HG02759 (cell line): ENCODE measurements at regions not wholly inside any gene's neighbourhood (a gene's known extent, or its start where the extent isn't known, plus 50 kb on each side); places are given as distances from the start of the nearest gene placed in this dataset.

ENCODE experiments used
- ATAC-seq: cut with Tn5 transposase; IDR thresholded peaks from one replicate; pipeline ENCODE4 v1.9.1; 2021; ENCODE audit warnings: mild to moderate bottlenecking, moderate library complexity; ENCODE audit not compliant: unreplicated experiment

DNA sequence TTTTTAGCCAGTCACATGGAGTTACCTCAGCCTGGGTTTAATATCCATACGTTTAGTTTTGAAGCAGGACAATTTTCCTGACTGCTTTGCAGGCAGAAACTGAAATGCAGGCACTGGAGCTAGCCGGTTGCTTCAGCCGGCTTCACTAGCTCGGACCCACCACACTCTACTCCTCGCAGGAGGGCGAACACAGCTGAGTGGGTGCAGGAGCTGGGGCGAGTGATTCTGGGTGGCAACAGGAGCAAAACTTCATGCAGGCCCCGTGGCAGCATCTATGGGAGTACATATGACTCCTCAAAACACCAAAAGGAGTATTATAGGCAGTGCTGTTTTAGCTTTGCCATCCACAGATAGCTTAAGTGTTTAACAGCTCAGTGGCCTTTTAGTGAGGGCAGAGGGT lies 1211.8 kb upstream of the NUDT12 start:
- no peak for ATAC-seq

- no peak for ATAC-seq
Measured at GRCh38 chr5:104764197-104764596, 1201.6 kb upstream of the NUDT12 start.

- no peak for ATAC-seq
Measured at GRCh38 chr5:104763216-104763615, 1200.6 kb upstream of the NUDT12 start.

DNA sequence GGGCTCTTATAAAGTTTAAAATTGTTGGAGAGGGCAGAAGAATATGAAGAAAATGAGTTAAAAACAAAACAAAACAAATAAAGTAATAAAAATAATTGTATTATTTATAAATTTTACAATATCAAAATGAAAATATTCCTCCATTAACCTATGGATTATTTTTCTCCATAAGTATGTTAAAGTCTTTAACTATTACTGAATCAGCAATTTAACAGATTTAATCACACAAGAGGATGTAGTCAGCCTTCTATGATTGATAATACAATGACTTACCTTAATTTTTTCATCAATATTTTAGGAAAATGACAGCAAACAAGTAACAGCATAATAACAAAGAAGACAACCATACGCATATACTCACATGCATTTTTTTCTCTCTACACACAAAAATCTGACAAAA lies 1195.3 kb upstream of the NUDT12 start:
- no peak for ATAC-seq

DNA sequence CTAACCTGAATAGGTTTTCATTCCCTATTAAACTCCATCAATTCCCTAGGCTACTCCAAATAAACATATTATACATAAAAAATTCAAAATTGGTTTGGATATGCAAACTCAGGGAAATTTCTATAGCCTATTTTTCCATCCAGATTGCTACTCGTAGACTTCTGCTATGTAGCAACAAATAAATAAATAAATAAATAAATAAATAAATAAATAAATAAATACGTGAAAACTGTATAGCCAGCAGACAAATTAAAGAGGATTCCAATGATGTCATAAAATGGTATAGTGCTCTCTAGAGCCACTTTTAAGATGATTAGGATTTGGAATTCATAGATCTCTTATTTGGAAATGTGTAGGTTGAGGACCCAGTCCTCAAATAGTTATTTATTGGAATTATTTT lies 1193.2 kb upstream of the NUDT12 start:
- no peak for ATAC-seq

- no peak for ATAC-seq
Measured at GRCh38 chr5:104754311-104754995, 1191.9 kb upstream of the NUDT12 start.

DNA sequence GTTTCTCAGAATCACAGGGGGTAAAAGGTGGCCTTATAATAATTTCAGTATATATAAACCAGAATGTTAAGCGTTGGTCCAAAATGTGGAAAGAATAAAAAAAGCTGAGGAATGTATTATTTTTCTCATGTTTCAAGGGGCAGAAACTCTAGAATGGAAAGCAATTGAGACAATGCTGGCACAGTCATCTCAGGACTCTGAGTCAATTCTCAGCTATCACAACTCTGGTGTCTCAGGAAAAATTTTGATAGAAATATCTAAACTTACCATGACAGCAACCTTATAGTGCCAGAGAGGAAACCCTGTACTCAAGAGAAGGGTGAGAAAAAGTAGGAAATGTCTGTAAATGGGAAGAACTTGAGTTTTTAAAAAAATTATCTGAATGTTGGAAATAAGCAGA lies 1189.4 kb upstream of the NUDT12 start:
- no peak for ATAC-seq

- ATAC-seq, result no peak
Measured at GRCh38 chr5:104739905-104740304, 1177.3 kb upstream of the NUDT12 start.

GRCh38 chr5:104739503-104739902 lies 1176.9 kb upstream of the NUDT12 start:
- no peak for ATAC-seq

DNA sequence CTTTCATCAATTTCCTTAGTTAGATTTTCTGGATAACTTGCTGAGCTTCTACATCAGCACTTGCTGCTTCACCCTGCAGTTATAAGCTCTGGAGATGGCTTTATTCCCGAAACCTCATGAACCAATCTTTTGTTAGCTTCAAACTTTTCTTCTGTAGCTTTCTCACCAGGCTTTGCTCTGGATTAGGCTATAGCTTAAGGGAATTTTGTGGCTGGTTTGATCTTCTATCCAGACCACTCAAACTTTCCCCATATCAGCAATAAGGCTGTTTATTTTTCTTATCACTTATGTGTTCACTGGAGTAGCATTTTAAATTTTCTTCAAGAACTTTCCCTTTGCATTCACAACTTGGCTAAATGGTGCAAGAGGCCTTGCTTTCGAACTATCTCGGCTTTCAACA lies 1173.5 kb upstream of the NUDT12 start:
- ATAC-seq, result no peak

DNA sequence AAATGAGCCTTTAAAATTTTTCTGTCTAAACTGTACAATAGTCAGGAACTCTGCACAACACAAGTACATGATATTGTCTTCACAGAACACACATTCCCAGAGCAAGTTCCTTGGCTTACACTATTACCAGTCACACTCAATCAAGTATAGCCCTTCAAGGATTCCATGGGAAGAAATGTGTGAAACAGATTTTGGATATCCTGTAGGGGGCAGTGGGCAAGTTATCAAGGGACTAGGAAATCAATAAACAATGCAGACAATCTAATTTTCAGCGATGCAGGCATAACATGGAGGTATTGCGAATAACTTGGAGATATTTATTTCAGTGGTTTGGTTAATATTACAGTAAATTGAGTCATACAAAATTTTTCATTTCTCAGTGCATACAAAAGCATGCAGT lies 1171.5 kb upstream of the NUDT12 start:
- ATAC-seq, result no peak

GRCh38 chr5:104733063-104733669 lies 1170.6 kb upstream of the NUDT12 start:
- ATAC-seq, result no peak

DNA sequence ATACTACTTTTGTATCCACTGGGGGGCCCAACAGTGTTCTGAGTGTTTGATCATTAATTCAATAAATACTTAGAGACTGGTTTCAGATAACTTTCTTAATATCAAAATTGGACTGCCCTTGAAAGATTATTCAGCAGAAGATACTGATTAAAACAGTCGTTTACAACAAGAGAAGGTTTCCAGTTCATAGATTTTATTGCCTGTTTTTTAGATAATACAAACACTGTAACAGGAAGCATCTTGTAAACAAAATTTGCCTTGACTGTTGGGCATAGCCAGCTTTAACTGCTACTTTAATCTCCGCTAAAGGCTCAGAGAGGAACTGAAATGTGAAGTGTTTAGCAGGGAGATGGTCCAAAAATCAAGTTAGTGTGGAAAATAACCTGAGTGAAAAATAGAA lies 1168.7 kb upstream of the NUDT12 start:
- no peak for ATAC-seq

DNA sequence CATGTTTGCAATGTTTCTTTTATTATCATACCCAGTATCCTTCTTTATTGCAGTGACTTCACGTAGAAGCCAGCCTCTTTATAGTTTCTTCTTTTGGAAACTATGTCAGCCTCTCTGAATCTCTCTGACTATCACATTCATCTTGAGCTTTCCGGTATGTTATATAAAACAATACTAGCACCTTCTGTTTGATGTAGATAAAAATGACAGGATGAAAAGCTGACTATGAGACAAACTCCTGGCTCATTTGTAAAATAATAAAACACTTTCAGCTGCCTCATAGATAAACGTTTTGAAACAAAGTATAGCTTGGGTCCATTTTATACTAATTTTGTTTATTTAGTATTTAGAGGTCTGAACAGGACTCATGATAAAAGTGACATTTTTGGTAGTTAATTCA lies 1145.4 kb upstream of the NUDT12 start:
- no peak for ATAC-seq

DNA sequence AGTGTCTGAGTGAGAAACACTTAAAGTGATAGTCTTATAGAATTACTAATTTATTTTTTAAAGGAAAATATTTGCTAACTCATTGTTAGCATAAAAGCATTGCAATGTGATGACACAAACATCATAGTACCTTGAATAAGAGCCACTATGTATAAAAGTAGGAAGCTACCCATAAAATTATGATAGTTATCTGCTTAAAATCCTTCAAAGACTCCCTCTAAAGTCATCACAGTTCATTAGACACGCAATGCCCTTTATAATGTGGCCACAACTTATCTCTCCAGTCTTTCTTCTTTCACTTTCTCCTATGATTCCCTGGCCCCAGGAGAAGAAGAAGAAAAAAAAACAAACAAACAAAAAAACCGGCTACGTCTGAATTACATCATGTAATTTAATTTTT lies 1144.0 kb upstream of the NUDT12 start:
- no peak for ATAC-seq

DNA sequence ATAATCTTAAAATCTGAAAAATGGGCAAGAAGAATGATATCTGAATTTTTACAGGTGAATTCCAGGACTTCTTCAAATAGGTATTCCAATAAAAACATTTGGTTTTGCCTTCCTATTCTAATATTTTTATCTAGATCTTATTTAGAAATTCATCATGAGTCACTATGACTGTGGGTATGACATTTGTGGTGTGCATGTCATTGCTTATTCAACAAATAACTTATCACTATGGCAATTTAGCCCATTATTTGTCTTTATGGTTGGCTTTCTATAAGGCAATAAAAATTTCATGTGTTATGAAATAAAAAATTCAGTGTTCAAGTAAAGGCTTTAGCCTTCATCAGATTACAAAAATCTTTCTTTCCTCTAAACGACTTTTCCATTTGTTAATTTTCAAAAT lies 1139.6 kb upstream of the NUDT12 start:
- no peak for ATAC-seq

DNA sequence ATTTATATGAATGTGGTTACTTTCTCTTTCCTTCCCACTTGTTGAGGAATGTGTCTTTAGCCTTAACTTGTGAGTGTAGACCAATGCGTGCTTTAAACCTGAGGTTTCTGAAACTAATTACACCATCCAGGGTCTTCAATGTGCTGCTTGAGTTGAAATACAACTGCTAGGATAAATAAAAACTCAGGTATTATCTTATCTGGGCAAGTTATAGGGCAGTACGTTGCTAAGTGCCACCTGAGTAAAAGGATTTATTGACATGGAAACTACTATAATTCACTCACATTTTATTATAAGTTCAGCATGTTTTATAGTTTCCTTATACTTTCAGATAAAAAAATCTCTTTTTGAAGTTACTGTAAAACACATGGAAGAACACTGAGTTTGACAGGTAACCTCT lies 1136.8 kb upstream of the NUDT12 start:
- no peak for ATAC-seq

DNA sequence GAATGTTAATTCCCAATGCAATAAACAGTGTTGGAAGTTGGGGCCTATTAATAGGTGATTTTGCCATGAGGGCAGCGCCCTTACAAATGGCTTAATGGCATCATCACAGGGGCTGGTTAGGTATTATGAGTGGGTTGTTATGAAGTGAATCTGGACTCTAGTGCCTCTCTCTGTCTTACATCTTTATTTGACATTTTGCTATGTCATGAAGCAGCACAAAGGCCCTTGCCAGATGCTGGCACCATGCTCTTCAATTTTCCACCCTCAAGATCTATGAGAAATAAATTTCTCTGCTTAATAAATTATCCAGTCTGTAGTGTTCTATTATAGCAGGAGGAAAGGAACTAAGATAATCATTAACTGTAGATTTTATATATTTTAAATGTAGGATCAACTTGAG lies 1098.7 kb upstream of the NUDT12 start:
- no peak for ATAC-seq

DNA sequence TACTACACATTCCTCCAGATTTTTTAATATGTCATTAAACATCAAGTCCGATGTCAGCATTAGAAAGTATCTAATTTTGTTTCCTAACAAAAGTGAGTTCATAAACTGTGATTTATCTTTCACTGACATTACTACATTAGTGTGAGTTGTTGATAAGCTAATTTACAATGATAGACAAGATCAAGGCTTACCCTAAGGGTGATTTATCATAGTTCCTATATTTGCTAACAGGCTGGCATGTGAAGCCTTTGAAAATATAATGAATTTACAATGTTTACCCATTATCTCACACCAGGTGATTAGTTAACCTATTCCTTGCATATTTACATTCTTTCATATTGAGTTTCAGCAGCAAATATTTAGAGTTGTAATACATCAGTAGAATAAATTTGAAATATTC lies 1096.9 kb upstream of the NUDT12 start:
- no peak for ATAC-seq

DNA sequence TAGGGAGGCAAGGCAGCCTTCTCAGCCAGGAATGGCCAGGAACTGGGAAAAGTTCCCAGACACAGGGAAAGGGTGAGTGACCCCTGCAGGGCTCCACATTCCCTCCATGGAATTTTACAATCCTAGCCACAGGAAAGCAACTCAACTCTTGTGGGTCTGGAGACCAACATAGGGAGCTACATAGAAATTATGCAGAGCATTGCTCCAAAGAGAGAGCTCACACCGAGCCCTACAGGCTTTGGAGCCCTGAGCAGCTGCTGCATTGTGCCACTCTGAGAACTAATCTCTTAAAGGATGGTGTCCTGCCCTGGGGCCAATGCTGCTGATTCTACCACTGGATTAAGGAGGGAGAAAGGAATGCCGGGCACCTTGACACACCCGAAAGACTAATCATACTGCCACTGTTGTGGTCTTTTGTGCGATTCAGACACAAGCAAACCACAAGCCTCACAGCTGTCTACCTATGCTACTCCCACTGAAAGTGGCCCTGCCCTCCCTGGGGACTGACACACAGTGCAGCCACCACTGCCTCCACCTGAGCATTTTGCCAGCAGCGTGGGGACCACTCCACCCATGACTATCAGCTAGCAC lies 1089.8 kb upstream of the NUDT12 start:
- ATAC-seq, result no peak

- ATAC-seq, result no peak
Measured at GRCh38 chr5:104650313-104651055, 1087.9 kb upstream of the NUDT12 start.

GRCh38 chr5:104646416-104646815 lies 1083.8 kb upstream of the NUDT12 start:
- ATAC-seq, result no peak
